ENCODE measurements at regions not wholly inside any gene's neighbourhood (a gene's known extent, or its start where the extent isn't known, plus 50 kb on each side); places are given as distances from the start of the nearest gene placed in this dataset.

DNA sequence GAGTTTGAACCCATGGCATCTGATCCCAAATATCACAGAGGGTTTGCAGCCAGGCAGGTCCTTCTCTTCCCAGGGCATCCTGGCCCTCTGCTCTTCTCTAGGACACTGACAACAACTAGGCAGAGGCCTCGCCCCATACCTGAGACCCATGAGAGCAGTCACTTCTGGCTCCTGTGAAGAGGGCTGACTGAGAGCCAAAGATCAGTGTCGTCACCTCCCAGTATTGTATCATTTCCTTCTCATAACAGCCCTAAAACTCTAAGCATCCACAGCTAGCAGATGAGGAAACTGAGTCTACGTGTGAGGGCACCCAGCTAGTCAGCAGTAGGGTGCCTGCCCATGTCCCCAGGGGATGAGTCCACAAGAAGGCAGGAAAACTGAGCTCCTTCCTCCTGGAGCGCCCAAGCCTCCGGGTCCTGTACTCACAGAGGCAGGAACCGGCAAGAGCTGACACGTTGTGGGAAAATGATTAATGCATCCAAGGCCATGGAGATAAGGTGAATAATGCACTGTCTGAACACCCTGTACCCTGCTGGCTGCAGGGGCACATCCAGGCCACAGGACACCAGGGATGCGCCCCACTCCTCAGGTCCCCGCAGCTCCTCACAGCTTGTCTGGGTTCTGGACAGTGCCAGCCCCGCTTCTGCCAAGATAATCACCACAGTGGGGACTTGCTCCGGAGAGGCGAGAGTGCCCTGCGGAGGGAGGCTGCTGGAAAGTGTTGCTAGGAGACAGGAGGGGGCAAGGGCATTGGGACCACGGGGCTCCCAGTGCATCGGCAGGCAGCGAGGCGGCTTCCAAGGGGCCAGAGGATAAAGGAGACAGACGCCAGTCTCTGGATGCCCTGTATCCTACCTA, 340.0 kb downstream of the NPHP4 start:
- no peak for DNase-seq

DNA sequence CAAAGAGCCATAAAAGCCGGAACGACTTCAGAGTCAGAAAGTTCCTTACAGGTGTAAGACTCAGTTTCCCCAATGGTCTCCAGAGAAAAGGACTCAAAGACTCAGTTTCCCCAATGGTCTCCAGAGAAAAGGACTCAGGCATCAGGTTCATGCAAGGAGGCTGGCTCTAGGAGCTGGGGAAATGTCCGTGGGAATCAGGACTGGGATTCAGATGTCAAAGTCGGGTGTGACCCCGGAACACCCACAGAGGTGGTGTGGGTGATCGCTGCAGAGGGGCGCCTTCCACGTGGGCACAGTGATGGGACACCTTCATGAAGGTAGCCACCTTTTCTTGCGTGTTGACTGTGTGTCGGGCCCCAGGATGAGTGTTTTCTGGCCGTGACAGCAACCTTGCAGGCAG, 340.8 kb downstream of the NPHP4 start:
- no peak for DNase-seq

DNA sequence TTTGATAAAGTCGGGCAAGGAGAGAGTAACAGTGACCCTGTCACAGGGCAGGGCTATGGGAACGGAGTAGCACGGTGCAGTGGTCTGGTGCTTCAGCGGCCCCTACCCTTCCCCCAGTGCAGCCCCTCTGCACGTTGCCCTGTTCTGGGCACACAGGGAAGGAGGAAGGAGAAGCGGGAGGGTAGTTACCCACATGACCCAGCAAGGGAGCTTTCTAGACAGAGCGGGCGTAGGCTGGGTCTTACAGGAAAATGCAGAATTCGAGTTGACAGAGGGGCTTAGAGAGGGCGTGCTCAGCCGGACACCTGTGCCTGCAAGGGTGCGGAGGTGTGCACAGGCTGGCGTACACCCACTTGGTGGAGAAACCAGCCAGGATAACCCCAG, 341.2 kb downstream of the NPHP4 start:
- no peak for DNase-seq

DNA sequence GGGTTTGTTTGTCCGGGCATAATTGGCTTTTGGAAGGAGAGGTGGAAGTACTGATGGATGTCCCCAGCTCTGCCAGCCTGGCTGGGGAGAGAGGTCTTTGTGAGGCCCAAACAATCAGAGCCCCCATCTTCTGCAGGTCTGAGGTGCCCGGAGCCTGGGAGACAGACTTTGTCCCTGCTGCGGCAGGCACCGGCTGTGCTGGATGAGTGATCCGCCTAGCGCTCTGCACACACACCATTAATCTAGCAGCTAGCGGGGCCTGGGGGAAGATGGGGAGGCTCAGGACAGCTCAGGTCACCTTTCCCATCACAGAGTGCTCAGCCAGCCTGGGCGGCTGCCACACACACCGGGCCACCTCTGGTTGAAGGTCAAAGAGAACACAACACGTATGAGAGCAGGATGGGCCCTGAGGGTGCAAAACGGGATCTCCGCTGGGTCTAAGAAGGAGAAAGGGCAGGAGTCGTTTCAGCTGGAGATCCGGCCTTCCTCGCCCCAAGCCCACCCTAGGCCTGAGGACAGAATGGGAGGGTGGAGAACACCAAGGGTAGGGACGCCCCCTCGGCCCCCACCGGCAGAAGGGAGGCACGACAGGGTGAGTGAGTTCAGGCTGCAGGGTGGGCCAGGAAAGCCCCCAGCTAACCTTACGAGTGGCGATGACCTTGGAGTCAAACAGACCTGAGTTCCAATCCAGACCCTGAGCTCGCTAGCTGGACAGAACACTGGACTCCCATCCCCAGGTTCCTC, 341.8 kb downstream of the NPHP4 start:
- DNase-seq = no peak

DNA sequence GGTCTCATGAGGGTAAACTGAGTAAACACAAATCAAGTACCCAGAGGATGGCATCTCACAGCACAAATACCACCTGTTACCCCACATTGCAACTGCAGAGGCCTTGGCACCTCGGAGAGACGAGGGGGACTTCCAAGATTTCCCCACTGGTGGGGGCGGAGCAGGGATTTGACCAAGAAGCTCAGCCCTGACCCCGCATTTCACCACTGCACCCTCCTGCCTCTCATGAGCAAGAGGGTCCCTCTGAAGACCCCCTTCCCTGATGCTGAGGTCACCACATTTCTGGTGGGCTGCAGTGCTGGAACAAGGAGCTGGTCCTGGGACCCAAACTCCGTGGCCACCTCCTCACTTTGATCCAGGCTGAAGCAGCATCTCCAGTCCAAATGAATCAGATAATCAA, 342.4 kb downstream of the NPHP4 start:
- no peak for DNase-seq

DNA sequence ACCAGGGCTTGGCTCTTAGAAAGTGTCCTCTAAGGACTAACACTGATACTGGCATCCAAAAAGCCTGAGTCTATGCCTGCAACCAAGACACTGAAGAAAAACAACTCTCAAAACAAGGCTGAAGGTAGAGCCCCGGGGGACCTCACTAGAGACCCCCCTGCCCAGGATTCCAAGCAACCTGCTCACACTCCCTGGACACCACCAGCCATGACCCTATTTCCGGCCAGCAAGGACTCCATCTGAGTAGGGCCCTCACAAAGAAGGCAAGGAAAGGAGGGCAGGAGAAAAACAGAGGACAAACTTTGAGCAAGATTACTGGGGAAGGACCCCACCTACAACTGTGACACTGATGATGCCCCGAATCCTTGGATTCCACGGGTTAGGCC, 343.1 kb downstream of the NPHP4 start:
- no peak for DNase-seq

DNA sequence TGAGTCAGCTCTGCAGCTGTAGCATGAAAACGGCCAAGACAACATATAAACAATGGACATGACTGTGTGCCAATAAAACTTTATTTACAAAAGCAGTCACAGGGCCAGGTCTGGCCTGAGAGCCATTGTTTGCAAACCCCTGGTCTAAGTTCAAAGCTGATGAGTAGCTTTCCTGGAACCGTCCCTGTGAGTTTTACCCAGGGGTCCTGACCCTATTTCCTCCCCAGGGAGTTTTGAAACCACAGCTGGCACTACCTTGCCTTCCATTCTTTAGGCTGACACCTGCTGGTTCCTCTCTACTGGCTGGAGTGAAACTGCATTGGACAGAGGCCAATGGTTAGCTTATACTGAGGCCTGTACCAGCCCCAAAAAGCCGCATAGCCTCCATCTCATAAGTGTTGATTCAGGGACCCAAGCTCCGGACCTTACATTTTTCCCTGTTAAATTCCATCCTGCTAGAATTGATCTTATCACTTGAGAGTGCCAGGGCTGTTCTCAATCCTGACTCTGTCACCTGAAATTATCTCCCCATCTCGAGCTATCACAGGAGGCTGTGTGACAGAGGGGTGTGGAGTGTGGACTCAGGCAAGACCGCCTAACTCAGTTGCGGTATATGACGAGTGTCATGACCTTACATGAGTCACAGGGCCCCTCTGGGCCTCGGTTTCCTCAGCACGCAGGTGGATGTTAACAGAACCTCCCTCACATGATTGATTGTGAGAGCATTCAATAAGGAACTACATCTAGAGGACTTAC, 343.6 kb downstream of the NPHP4 start:
- no peak for DNase-seq

DNA sequence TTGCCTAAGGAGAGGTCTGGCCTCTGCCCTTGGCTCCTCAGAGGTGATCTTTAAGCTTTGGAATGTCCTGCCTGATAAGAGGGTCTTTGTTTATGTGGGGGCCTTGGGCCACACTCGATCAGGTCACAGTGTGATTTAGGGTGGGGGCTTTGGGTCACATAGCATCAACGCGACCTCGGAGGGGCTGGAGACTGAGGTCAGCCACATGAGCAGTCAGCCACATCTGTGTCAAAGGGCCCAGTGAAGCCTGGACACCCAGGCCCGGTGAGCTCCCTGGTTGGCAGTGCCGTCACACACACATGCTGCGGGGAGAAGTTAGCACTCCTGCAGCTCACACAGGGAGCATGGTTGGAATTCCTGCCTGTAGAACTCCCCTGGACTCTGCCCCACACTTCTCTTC, 345.0 kb downstream of the NPHP4 start:
- no peak for DNase-seq

DNA sequence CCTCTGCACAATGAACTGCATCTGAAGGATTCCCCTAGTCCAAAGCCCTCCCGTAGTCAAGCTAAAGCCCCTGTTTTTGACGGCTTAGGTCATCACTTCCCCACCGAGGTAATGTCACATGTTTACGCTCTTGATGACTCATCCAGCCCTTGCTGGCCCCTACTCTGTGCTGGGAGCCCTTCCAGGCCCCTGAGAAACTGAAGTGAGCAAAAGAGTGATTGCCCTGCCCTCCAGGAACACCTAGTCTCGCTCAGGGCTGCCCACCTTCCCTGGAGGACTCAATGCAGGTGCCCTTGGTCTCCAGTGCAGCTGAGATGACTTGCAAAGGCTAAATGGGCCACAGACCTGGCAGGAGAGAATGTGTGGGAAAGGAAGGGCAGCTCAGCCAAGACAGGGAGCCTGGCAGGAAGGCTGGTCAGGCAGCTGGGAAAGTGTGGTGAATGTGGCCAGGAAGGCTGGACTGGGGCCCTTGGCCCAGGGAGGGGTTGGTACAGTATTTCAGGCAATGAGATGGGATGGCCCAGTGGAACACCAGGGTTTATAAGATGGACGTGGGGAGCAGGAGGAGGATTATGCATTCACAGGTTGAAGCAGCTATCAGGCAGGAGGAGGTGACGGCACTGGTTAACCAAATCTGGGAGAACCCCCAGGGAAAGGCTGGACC, 345.6 kb downstream of the NPHP4 start:
- DNase-seq = no peak

DNA sequence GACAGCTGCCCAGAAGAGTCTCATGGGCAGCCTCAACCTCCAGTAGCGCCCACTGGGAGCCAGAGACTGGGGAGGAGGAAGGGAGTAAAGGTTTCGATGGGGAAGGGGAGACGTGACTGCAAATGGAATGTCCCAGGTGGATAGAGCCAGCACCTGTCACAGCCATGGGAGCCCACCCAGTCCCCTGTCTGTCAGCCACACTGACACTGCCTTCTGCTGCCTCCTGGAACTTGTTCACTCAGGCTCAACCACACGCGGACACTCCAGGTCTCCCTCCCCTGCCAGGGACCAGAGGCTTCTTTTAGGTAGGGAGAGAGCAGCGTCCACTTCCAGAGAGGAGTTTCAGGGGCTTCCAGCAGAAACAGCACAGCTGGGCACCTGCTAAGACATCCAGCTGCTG, 346.3 kb downstream of the NPHP4 start:
- no peak for DNase-seq

DNA sequence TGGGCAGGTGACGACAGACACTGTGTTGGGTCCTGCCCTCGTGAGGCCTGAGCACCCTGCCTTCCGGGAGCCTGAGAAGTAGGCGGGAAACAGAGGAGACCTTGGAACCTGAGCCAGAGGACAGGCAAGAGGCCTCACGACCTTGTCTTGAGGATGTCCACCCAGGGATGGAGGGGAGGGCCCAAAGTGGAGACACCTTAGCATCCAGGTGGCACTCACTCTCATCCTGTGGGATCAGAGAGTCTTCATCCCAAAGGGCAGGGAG, 347.2 kb downstream of the NPHP4 start:
- no peak for DNase-seq

DNA sequence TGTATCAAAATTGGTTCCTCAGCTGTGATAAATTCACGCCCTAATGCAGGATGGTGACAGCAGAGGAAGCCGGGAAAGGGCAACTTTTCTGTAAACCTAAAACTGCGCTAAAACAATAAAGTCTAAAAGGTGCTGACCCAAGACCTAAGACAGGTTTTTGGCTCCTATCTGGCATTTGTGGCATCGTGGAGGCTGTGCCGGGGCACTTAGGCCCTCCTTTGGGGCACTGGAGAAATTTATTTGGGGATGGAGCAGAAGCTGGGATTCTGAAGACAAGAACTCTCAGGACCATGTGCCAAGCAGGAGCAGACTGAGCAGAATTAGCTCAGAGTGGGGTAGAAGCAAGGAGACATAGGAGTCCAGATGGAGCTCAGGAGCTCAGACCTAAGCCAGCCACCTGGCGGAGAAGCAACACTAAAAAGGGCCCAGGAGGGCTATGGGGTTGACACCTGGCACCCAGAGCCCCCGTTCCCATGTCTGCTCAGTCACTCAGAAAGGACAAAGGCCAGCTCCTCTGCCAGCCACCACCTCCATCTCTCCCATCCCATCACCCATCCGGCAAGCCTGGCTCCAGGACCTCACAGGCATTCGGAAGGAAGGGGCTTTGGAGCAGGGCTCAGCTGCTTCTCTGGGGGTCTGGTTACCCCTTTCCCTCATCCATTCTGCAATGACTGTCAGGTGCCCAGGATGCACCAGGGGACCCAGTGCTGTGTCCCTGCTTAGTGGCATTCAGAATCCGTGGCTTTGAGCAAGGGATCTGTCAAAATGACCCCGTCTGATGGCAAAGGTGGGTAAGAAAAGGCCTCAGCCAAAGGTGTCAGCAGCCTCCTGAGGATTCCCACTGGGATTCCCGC, 347.7 kb downstream of the NPHP4 start:
- DNase-seq = no peak

DNA sequence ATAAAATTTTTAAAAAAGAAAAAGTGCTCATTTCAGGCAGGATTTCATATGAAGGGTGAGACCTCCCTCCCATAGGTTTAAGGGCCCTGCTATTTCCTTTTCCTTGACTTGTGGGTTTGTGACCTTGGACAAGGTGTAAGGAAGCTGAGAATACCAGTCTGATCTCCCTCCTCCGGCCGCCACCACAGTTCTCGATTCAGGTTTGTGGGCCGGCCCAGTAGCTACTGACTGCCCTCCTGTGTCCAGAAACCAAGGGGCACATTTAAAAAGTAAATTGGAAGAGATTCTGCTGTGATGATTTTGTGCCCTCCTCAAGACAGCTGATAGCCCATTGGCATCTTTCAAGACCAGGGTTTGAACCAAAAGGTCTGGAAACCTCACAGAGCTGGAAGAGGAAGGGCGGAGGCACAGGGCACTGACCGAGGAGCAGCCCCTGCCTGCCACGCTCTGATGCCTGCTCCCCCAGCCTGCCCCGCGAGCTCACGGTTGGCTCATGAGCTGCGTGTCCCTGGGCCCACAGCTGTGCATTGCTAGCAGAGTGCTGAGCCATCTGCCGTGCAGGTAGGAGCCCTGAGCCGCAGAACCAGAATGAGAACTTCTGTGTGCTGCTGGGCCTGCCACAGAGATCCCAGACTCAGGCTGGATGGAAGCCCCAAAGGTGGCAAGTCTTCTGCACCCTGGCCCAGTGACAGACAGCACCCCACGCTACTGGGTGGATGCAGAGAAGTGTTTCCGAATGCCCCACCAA, 348.7 kb downstream of the NPHP4 start:
- DNase-seq = no peak

DNA sequence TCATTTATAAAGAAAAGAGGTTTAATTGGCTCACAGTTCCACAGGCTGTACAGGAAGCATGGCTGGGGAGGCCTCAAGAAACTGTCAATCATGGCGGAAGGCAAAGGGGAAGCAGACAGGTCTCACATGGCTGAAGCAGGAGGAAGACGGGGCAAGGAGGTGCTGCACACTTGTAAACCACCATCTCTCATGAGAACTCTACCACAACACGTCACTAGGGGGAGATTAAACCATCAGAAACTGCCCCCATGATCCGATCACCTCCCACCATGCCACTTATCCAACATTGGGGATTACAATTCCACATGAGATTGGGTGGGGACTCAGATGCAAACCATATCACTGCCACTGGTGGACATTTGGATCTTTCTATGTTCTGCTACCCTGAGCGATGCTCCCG, 351.4 kb downstream of the NPHP4 start:
- DNase-seq = no peak

DNA sequence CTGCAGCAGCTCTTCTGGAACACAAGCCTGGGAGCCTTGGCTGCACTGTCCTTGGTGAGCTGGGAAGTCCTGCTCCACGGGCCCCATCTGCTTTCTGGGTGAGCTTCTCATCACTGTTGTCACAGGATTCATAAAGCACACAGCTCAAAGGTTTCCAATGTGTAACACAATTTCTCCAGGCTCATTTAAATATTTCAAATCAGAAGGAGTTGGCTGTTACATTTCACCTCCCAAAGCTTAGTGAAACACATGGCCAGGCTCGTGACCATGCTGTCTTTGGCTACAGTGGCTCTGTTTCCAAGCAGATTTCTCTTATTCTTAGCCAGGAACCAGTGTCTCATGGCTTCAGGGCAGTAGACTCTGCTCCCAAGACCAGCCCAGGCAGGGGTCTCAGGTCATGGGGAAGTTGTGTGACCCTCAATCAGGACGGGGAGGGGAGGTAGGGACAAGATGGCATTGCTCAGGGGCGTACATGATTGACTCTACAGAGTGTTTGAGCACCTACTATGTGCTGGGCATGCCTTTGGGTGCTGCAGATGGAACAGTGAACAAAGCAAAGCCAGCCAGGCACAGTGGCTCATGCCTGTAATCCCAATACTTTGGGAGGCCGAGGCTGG, 353.0 kb downstream of the NPHP4 start:
- no peak for DNase-seq

DNA sequence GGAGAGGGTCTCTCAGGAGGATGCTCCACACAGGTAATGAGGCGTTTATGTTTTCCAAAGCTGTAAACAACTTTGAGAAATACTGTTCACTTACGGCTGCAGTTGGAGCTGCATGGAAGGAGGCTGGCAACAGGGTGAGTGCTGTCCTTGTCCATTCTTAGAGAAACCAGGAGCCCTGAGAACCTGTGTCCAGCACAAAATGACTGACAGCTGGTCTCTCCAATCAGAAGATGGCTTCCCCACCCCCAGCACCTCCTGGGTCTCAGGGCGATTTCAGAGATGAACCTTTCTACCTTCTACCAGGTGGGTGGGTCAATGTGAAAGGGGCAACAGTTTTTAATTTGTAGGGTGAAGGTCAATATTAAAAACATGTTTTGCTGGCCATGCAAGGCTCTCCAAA, 353.6 kb downstream of the NPHP4 start:
- DNase-seq = no peak

DNA sequence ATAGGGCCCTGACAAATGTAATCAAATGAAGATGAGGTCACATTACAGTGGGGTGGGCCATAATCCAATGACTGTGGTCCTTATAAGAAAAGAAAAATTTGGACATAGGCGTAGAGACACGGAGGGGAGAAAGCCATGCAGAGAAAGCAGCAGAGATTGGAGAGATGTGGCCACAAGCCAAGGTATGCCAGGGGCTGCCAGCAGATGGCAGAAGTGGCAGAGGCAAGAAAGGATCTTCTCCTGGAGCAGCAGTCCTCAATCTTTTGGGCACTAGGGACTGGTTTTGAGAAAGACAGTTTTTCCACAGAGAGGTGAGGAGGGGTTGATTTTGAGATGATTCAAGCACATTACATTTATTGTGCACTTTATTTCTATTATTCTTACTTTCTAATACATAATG, 355.1 kb downstream of the NPHP4 start:
- DNase-seq = no peak

DNA sequence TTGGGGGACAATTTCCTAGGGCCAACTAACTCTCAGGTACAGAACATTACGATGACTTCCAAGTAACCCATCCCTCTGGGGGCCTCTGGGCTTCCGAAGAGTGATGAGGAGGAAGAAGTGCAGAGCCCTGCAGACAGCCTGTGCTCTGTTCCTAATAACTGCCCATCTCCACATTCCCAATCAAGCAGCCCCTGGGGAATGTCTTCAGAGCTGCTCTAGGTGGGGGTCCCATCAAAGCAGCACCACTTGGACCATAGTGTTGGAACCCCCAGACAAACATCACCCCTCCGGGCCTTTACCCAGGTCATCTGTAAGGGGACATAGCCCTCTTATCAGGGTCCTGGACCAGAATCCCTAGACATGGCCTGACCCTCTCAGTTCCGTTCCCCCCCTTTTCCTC, 357.3 kb downstream of the NPHP4 start:
- DNase-seq = no peak

DNA sequence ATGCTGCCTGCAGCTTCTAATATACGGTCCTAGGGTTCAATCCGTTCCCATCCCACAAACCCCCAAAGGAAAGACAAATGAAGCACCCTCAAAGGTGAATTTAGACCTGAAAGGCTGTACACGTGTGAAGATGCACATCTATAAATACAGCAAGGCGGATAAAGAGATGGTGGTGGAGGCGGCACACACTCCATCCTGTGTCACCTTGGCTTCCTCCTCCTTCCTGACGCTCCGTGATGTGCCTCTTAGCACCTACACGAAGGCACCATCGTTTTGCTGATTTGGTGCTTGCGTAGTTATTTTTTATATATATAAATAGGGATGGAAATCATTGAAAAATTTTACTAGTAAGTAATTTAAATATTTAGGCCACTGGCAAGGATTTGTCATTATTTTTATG, 359.4 kb downstream of the NPHP4 start:
- no peak for DNase-seq

DNA sequence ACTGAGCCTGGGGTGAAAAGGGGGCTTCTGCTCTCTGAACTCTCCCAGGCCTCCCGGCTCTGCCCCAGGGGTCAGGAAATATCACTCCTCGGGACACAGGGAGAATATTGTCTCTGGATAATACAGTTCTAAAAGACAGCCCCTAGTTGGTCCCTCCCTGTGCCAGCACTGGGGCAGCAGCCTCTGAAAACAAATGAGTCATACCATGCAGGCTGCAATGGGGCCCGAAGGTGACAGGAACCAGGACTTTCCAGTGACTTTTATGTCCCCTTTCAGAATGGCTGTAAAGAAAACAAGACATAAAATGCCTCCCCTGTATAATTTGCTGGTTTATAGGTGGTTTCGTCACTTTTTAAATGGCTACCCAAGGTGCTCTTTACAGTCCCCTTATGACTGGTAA, 360.0 kb downstream of the NPHP4 start:
- DNase-seq = no peak

DNA sequence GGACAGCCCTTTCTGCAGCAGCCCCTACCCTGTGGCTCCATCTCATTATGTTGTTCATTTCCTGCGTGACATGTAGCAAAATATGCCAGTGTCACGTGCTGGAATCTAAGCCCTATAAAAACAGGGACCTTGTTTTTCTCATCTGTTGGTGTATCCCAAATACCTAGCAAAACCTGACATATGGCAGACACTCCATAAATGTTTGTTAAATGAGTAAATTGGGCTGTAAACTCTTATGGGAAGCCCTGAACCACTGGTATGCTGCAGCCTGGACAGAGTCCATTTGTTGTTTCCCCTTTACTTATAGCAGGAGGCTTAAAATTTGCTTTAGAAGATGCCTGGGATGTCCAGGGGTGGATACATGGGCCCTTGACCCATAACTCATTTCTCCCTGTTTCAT, 363.8 kb downstream of the NPHP4 start:
- DNase-seq = no peak
